ENCODE measurements at regions not wholly inside any gene's neighbourhood (a gene's known extent, or its start where the extent isn't known, plus 50 kb on each side); places are given as distances from the start of the nearest gene placed in this dataset.

- Mint-ChIP-seq H3K9me3 (peaks cover 3 to 10% (median 7%) of the 10 kb centered on the region in 3 donors), H3K4me3 (no peak overlapping the region), H3K36me3 (no peaks in the 10 kb centered on the region), H3K27me3 (no peaks in the 10 kb centered on the region), H3K4me1 (no peaks in the 10 kb centered on the region), H3K27ac (no peak overlapping the region)
- no peak overlapping the region for H3K4me3 ChIP-seq (ENCODE audit: control insufficient read depth in 1 of 2, extremely low read depth in 1 of 2, low read length in 1 of 2)
- no peak overlapping the region for H3K27ac ChIP-seq (ENCODE audit: low read length)
- no CpG with 5 or more reads among the region's 2 CpGs for WGBS (ENCODE audit: insufficient coverage)
- POLR2A ChIA-PET: no interaction called here
- H3K9me3 ChIP-seq: no peaks in the 10 kb centered on the region
- no peak for ATAC-seq (replicated peaks in 1 of 4)
- H3K4me1 ChIP-seq (ENCODE audit: control insufficient read depth in 1 of 2, extremely low read depth in 1 of 2, insufficient read depth in 2 of 2, low read length in 2 of 2): no peaks in the 10 kb centered on the region
- H3K36me3 ChIP-seq (ENCODE audit: control insufficient read depth in 2 of 2, extremely low read depth in 1 of 2, insufficient read depth in 1 of 2, low read length in 1 of 2): no peaks in the 10 kb centered on the region
- CTCF ChIA-PET: no interaction called here
- no peaks in the 10 kb centered on the region for H3K27me3 ChIP-seq (replicated peaks in 1 of 2; ENCODE audit: control insufficient read depth in 2 of 2, extremely low read depth in 1 of 2, insufficient read depth in 2 of 2, low read length in 1 of 2)
- DNase-seq: no peak
Observed at GRCh38 chr4:63583561-63583960, 825.7 kb downstream of the TECRL start.

- H3K9me3 ChIP-seq: no peaks in the 10 kb centered on the region
- H3K27me3 ChIP-seq (replicated peaks in 1 of 2; ENCODE audit: control insufficient read depth in 2 of 2, extremely low read depth in 1 of 2, insufficient read depth in 2 of 2, low read length in 1 of 2): no peaks in the 10 kb centered on the region
- no peaks in the 10 kb centered on the region for H3K4me1 ChIP-seq (ENCODE audit: control insufficient read depth in 1 of 2, extremely low read depth in 1 of 2, insufficient read depth in 2 of 2, low read length in 2 of 2)
- Mint-ChIP-seq H3K36me3 (no peaks in the 10 kb centered on the region), H3K4me3 (no peak overlapping the region), H3K27ac (no peak overlapping the region), H3K4me1 (no peaks in the 10 kb centered on the region), H3K9me3 (peaks cover 3 to 10% (median 7%) of the 10 kb centered on the region in 3 donors), H3K27me3 (no peaks in the 10 kb centered on the region)
- CTCF ChIA-PET: no interaction called here
- POLR2A ChIA-PET: no interaction called here
- H3K27ac ChIP-seq (ENCODE audit: low read length): no peak overlapping the region
- no peak overlapping the region for H3K4me3 ChIP-seq (ENCODE audit: control insufficient read depth in 1 of 2, extremely low read depth in 1 of 2, low read length in 1 of 2)
- DNase-seq: no peak
- no peak for ATAC-seq (replicated peaks in 1 of 4)
- H3K36me3 ChIP-seq (ENCODE audit: control insufficient read depth in 2 of 2, extremely low read depth in 1 of 2, insufficient read depth in 1 of 2, low read length in 1 of 2): no peaks in the 10 kb centered on the region
Observed at GRCh38 chr4:63583007-63583406, 826.2 kb downstream of the TECRL start.

GRCh38 chr4:63580796-63581475, 828.3 kb downstream of the TECRL start:
- ChIA-PET POLR2A (no interaction called here), CTCF (no interaction called here)
- no peaks in the 10 kb centered on the region for H3K4me1 ChIP-seq (ENCODE audit: control insufficient read depth in 1 of 2, extremely low read depth in 1 of 2, insufficient read depth in 2 of 2, low read length in 2 of 2)
- DNase-seq (no peak), ATAC-seq (replicated peaks in 1 of 4) (no peak)
- no peaks in the 10 kb centered on the region for H3K36me3 ChIP-seq (ENCODE audit: control insufficient read depth in 2 of 2, extremely low read depth in 1 of 2, insufficient read depth in 1 of 2, low read length in 1 of 2)
- no peaks in the 10 kb centered on the region for H3K27me3 ChIP-seq (replicated peaks in 1 of 2; ENCODE audit: control insufficient read depth in 2 of 2, extremely low read depth in 1 of 2, insufficient read depth in 2 of 2, low read length in 1 of 2)
- Mint-ChIP-seq H3K27ac (no peak overlapping the region), H3K9me3 (peaks cover 3 to 13% (median 7%) of the 10 kb centered on the region in 3 donors), H3K4me1 (no peaks in the 10 kb centered on the region), H3K4me3 (no peak overlapping the region), H3K36me3 (no peaks in the 10 kb centered on the region), H3K27me3 (no peaks in the 10 kb centered on the region)
- H3K4me3 ChIP-seq (ENCODE audit: control insufficient read depth in 1 of 2, extremely low read depth in 1 of 2, low read length in 1 of 2): no peak overlapping the region
- H3K27ac ChIP-seq (ENCODE audit: low read length): no peak overlapping the region
- H3K9me3 ChIP-seq: no peaks in the 10 kb centered on the region
- 20% methylated on average over 1 of the region's 1 CpG for WGBS (ENCODE audit: insufficient coverage)

GRCh38 chr4:63578383-63578782, 830.9 kb downstream of the TECRL start:
- peaks cover 4% of the 10 kb centered on the region for H3K9me3 ChIP-seq
- ATAC-seq (replicated peaks in 1 of 4): no peak
- H3K4me3 ChIP-seq (ENCODE audit: control insufficient read depth in 1 of 2, extremely low read depth in 1 of 2, low read length in 1 of 2): no peak overlapping the region
- DNase-seq: no peak
- no peaks in the 10 kb centered on the region for H3K4me1 ChIP-seq (ENCODE audit: control insufficient read depth in 1 of 2, extremely low read depth in 1 of 2, insufficient read depth in 2 of 2, low read length in 2 of 2)
- no peaks in the 10 kb centered on the region for H3K36me3 Mint-ChIP-seq
- H3K4me1 Mint-ChIP-seq: no peaks in the 10 kb centered on the region
- POLR2A ChIA-PET: no interaction called here
- H3K36me3 ChIP-seq (ENCODE audit: control insufficient read depth in 2 of 2, extremely low read depth in 1 of 2, insufficient read depth in 1 of 2, low read length in 1 of 2): no peaks in the 10 kb centered on the region
- no peak overlapping the region for H3K27ac ChIP-seq (ENCODE audit: low read length)
- CTCF ChIA-PET: no interaction called here
- H3K4me3 Mint-ChIP-seq: no peak overlapping the region
- peaks cover 2 to 16% (median 3%) of the 10 kb centered on the region in 3 donors for H3K9me3 Mint-ChIP-seq
- H3K27me3 Mint-ChIP-seq: no peaks in the 10 kb centered on the region
- H3K27me3 ChIP-seq (replicated peaks in 1 of 2; ENCODE audit: control insufficient read depth in 2 of 2, extremely low read depth in 1 of 2, insufficient read depth in 2 of 2, low read length in 1 of 2): no peaks in the 10 kb centered on the region
- no peak overlapping the region for H3K27ac Mint-ChIP-seq

- no peaks in the 10 kb centered on the region for H3K9me3 ChIP-seq
- no peaks in the 10 kb centered on the region for H3K27me3 ChIP-seq (replicated peaks in 1 of 2; ENCODE audit: control insufficient read depth in 2 of 2, extremely low read depth in 1 of 2, insufficient read depth in 2 of 2, low read length in 1 of 2)
- no peaks in the 10 kb centered on the region for H3K4me1 Mint-ChIP-seq
- DNase-seq: no peak
- peaks cover 9 to 21% (median 20%) of the 10 kb centered on the region in 3 donors for H3K9me3 Mint-ChIP-seq
- H3K27ac Mint-ChIP-seq: no peak overlapping the region
- no peak overlapping the region for H3K27ac ChIP-seq (ENCODE audit: low read length)
- no peaks in the 10 kb centered on the region for H3K4me1 ChIP-seq (ENCODE audit: control insufficient read depth in 1 of 2, extremely low read depth in 1 of 2, insufficient read depth in 2 of 2, low read length in 2 of 2)
- ChIA-PET CTCF (no interaction called here), POLR2A (no interaction called here)
- H3K36me3 ChIP-seq (ENCODE audit: control insufficient read depth in 2 of 2, extremely low read depth in 1 of 2, insufficient read depth in 1 of 2, low read length in 1 of 2): no peaks in the 10 kb centered on the region
- no peak overlapping the region for H3K4me3 Mint-ChIP-seq
- no peaks in the 10 kb centered on the region for H3K27me3 Mint-ChIP-seq
- no peak overlapping the region for H3K4me3 ChIP-seq (ENCODE audit: control insufficient read depth in 1 of 2, extremely low read depth in 1 of 2, low read length in 1 of 2)
- H3K36me3 Mint-ChIP-seq: no peaks in the 10 kb centered on the region
- no peak for ATAC-seq (replicated peaks in 1 of 4)
- 40% methylated on average over 1 of the region's 2 CpGs for WGBS (ENCODE audit: insufficient coverage)
Observed at GRCh38 chr4:63566658-63567057, 842.6 kb downstream of the TECRL start.

GRCh38 chr4:63563288-63564014, 845.8 kb downstream of the TECRL start:
- Mint-ChIP-seq H3K9me3 (peaks cover 19 to 32% (median 20%) of the 10 kb centered on the region in 3 donors), H3K4me1 (no peaks in the 10 kb centered on the region), H3K27me3 (no peaks in the 10 kb centered on the region), H3K36me3 (no peaks in the 10 kb centered on the region), H3K27ac (no peak overlapping the region), H3K4me3 (no peak overlapping the region)
- DNase-seq: no peak
- no peak overlapping the region for H3K27ac ChIP-seq (ENCODE audit: low read length)
- H3K9me3 ChIP-seq: no peaks in the 10 kb centered on the region
- CTCF ChIA-PET: no interaction called here
- no peaks in the 10 kb centered on the region for H3K27me3 ChIP-seq (replicated peaks in 1 of 2; ENCODE audit: control insufficient read depth in 2 of 2, extremely low read depth in 1 of 2, insufficient read depth in 2 of 2, low read length in 1 of 2)
- no peaks in the 10 kb centered on the region for H3K36me3 ChIP-seq (ENCODE audit: control insufficient read depth in 2 of 2, extremely low read depth in 1 of 2, insufficient read depth in 1 of 2, low read length in 1 of 2)
- H3K4me3 ChIP-seq (ENCODE audit: control insufficient read depth in 1 of 2, extremely low read depth in 1 of 2, low read length in 1 of 2): no peak overlapping the region
- POLR2A ChIA-PET: no interaction called here
- ATAC-seq (replicated peaks in 1 of 4): no peak
- H3K4me1 ChIP-seq (ENCODE audit: control insufficient read depth in 1 of 2, extremely low read depth in 1 of 2, insufficient read depth in 2 of 2, low read length in 2 of 2): no peaks in the 10 kb centered on the region
- 83% methylated on average over 1 of the region's 4 CpGs for WGBS (ENCODE audit: insufficient coverage)

- H3K9me3 ChIP-seq: no peaks in the 10 kb centered on the region
- CTCF ChIA-PET: no interaction called here
- H3K27ac ChIP-seq (ENCODE audit: low read length): no peak overlapping the region
- Mint-ChIP-seq H3K27me3 (no peaks in the 10 kb centered on the region), H3K27ac (no peak overlapping the region), H3K4me1 (no peaks in the 10 kb centered on the region), H3K9me3 (peaks cover 20 to 21% (median 21%) of the 10 kb centered on the region in 3 donors), H3K4me3 (no peak overlapping the region), H3K36me3 (no peaks in the 10 kb centered on the region)
- ATAC-seq (replicated peaks in 1 of 4): no peak
- no peak overlapping the region for H3K4me3 ChIP-seq (ENCODE audit: control insufficient read depth in 1 of 2, extremely low read depth in 1 of 2, low read length in 1 of 2)
- POLR2A ChIA-PET: no interaction called here
- no peaks in the 10 kb centered on the region for H3K27me3 ChIP-seq (replicated peaks in 1 of 2; ENCODE audit: control insufficient read depth in 2 of 2, extremely low read depth in 1 of 2, insufficient read depth in 2 of 2, low read length in 1 of 2)
- no peaks in the 10 kb centered on the region for H3K36me3 ChIP-seq (ENCODE audit: control insufficient read depth in 2 of 2, extremely low read depth in 1 of 2, insufficient read depth in 1 of 2, low read length in 1 of 2)
- no peaks in the 10 kb centered on the region for H3K4me1 ChIP-seq (ENCODE audit: control insufficient read depth in 1 of 2, extremely low read depth in 1 of 2, insufficient read depth in 2 of 2, low read length in 2 of 2)
- no peak for DNase-seq
Observed at GRCh38 chr4:63558709-63559108, 850.5 kb downstream of the TECRL start.
